ENCODE measurements at regions not wholly inside any gene's neighbourhood (a gene's known extent, or its start where the extent isn't known, plus 50 kb on each side); places are given as distances from the start of the nearest gene placed in this dataset.

DNA sequence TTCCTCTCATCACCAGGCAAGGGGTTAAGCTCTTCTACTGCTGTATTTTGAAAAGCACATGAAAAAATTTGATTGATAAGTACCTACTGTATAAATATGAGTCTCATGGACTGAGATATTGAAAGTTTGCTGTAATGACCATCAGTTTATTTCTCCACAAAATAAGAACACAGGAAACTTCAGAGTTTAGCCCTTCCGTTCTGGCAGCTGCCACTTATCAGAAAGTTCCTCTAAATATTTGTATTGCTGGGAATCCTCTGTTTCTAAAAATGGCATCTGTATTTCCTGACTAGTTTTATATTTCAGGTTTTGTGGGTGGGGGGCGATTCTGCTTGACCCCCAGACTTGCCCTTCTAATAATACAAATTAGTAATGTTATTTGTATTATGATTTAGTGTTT, 92.0 kb downstream of the LYZL2 start:
- TF ChIP-seq, protein P1, sequence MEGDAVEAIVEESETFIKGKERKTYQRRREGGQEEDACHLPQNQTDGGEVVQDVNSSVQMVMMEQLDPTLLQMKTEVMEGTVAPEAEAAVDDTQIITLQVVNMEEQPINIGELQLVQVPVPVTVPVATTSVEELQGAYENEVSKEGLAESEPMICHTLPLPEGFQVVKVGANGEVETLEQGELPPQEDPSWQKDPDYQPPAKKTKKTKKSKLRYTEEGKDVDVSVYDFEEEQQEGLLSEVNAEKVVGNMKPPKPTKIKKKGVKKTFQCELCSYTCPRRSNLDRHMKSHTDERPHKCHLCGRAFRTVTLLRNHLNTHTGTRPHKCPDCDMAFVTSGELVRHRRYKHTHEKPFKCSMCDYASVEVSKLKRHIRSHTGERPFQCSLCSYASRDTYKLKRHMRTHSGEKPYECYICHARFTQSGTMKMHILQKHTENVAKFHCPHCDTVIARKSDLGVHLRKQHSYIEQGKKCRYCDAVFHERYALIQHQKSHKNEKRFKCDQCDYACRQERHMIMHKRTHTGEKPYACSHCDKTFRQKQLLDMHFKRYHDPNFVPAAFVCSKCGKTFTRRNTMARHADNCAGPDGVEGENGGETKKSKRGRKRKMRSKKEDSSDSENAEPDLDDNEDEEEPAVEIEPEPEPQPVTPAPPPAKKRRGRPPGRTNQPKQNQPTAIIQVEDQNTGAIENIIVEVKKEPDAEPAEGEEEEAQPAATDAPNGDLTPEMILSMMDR (IDR thresholded peaks at IDR 0.05): no peak
- TF ChIP-seq POLR2A (IDR thresholded peaks at IDR 0.05): no peak

All from testis (tissue), 2 donors.